CD4-positive, alpha-beta memory T cell (primary cell): ENCODE measurements at regions not wholly inside any gene's neighbourhood (a gene's known extent, or its start where the extent isn't known, plus 50 kb on each side); places are given as distances from the start of the nearest gene placed in this dataset.
"Not testable (repeated sequence)": the region's sequence is repeated elsewhere in the genome, so short reads cannot be mapped to it uniquely, and the experiment has no call there.

Experiments
- CTCF ChIA-PET: fragments of 350-600 bp; sonication (Branson Sonifier 250); formaldehyde crosslinking; loops from one replicate; lab custom pipeline; 2021; ENCODE audit warnings: inconsistent platforms; ENCODE audit not compliant: partially characterized antibody; lab: Charles Lee
- POLR2A ChIA-PET: fragments of 350-600 bp; sonication (Branson Sonifier 250); formaldehyde crosslinking; loops from one replicate; lab custom pipeline; 2021; ENCODE audit not compliant: partially characterized antibody; lab: Charles Lee
- DNase-seq, 5 donors: peaks; one replicate each; pipeline versions ENCODE4 v3.0.0 to v3.0.0-alpha.2; 2020 to 2022; ENCODE audit warnings: mixed read lengths in 1 of 5
- H3K27ac ChIP-seq: one replicate; pipeline ENCODE4 v1.7.0; 2013; ENCODE audit warnings: low read depth, low read length
- H3K27me3 ChIP-seq: 2 replicates; pipeline ENCODE4 v1.7.0; 2013; ENCODE audit warnings: mild to moderate bottlenecking, low read length, moderate library complexity; ENCODE audit not compliant: insufficient read depth
- H3K36me3 ChIP-seq: 2 replicates; pipeline ENCODE4 v1.7.0; 2013; ENCODE audit warnings: mild to moderate bottlenecking, low read length, moderate library complexity; ENCODE audit not compliant: insufficient read depth
- H3K4me1 ChIP-seq: 2 replicates; pipeline ENCODE4 v1.7.0; 2013; ENCODE audit warnings: mild to moderate bottlenecking, low read length, moderate library complexity; ENCODE audit not compliant: insufficient read depth
- H3K4me3 ChIP-seq, 2 donors: one replicate each; pipeline ENCODE4 v1.7.0; 2013; ENCODE audit warnings: low read length in 2 of 2, mild to moderate bottlenecking in 1 of 2
- H3K9me3 ChIP-seq, 2 donors: one replicate each; pipeline ENCODE4 v1.7.0; 2013; ENCODE audit warnings: low read length in 2 of 2, control low read depth in 1 of 2; ENCODE audit not compliant: control insufficient read depth in 1 of 2
- H3K27ac Mint-ChIP-seq, 7 donors: one replicate each; pipeline ENCODE4 v1.8.0; 2020 to 2021; ENCODE audit warnings: mixed read lengths in 7 of 7, mild to moderate bottlenecking in 6 of 7, inconsistent platforms in 3 of 7, moderate library complexity in 3 of 7
- H3K27me3 Mint-ChIP-seq, 2 donors: one replicate each; pipeline ENCODE4 v1.8.0; 2020 to 2021; ENCODE audit warnings: mixed read lengths in 2 of 2
- H3K36me3 Mint-ChIP-seq, 2 donors: one replicate each; pipeline ENCODE4 v1.8.0; 2020 to 2021; ENCODE audit warnings: mixed read lengths in 2 of 2, inconsistent platforms in 1 of 2, mild to moderate bottlenecking in 1 of 2
- H3K4me1 Mint-ChIP-seq, 4 donors: one replicate each; pipeline ENCODE4 v1.8.0; 2020 to 2021; ENCODE audit warnings: mixed read lengths in 4 of 4, mild to moderate bottlenecking in 1 of 4
- H3K4me3 Mint-ChIP-seq, 8 donors: one replicate each; pipeline ENCODE4 v1.8.0; 2020 to 2021; ENCODE audit warnings: mixed read lengths in 8 of 8, mild to moderate bottlenecking in 7 of 8, moderate library complexity in 6 of 8, inconsistent platforms in 3 of 8
- H3K9me3 Mint-ChIP-seq, 8 donors: one replicate each; pipeline ENCODE4 v1.8.0; 2020 to 2021; ENCODE audit warnings: mixed read lengths in 8 of 8, mild to moderate bottlenecking in 5 of 8, inconsistent platforms in 3 of 8, moderate library complexity in 1 of 8
- intact Hi-C: fragments of 100-400 bp; cut with micrococcal nuclease; formaldehyde crosslinking; loops from one replicate; pipeline ENCODE4 v1.15.1; 2023

GRCh38 chr17:14580499-14580898 lies 279.6 kb downstream of the HS3ST3B1 start:
- no peaks in the 10 kb centered on the region for H3K27me3 ChIP-seq
- H3K36me3 Mint-ChIP-seq: no peaks in the 10 kb centered on the region
- POLR2A ChIA-PET: no interaction called here
- no peaks in the 10 kb centered on the region for H3K9me3 ChIP-seq
- H3K4me1 Mint-ChIP-seq: no peaks in the 10 kb centered on the region
- H3K4me1 ChIP-seq: no peaks in the 10 kb centered on the region
- no peak overlapping the region for H3K4me3 Mint-ChIP-seq
- H3K9me3 Mint-ChIP-seq: peaks cover 0 to 2% (median 0%) of the 10 kb centered on the region in 8 donors
- intact Hi-C loops: no loop called here
- H3K36me3 ChIP-seq: no peaks in the 10 kb centered on the region
- no peak overlapping the region for H3K27ac Mint-ChIP-seq
- no peak for DNase-seq
- no peak overlapping the region for H3K27ac ChIP-seq
- peaks cover 0 to 7% of the 10 kb centered on the region in 2 donors for H3K27me3 Mint-ChIP-seq
- no peak overlapping the region for H3K4me3 ChIP-seq
- CTCF ChIA-PET: no interaction called here

DNA sequence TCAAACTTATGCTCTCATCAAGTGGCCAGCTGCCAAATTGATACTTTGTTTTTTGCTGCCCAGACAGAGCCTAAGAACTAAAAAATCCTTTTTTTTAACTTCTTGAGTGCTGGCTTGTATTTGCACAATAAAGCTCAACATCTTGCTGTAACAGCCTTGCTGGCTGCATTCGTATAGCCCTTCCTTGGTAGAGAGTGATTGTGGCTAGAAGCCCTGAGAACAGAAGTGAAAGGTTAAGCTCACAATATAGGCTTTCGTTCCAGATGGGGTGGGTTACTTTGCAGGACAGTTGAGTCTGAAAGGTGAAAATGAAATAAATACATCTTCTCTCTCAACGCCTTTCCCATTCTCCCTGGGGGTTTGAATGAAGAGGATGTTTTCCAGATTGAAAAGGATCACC lies 278.8 kb downstream of the HS3ST3B1 start:
- Mint-ChIP-seq H3K36me3 (no peaks in the 10 kb centered on the region), H3K27me3 (peaks cover 0 to 5% of the 10 kb centered on the region in 2 donors), H3K9me3 (peaks cover 0 to 2% (median 0%) of the 10 kb centered on the region in 8 donors), H3K4me3 (no peak overlapping the region), H3K27ac (no peak overlapping the region), H3K4me1 (no peaks in the 10 kb centered on the region)
- no peaks in the 10 kb centered on the region for H3K27me3 ChIP-seq
- CTCF ChIA-PET: no interaction called here
- no peak for DNase-seq
- H3K9me3 ChIP-seq: no peaks in the 10 kb centered on the region
- H3K4me3 ChIP-seq: no peak overlapping the region
- H3K27ac ChIP-seq: no peak overlapping the region
- no peaks in the 10 kb centered on the region for H3K4me1 ChIP-seq
- intact Hi-C loops: no loop called here
- POLR2A ChIA-PET: no interaction called here
- no peaks in the 10 kb centered on the region for H3K36me3 ChIP-seq

- POLR2A ChIA-PET: no interaction called here
- H3K9me3 Mint-ChIP-seq: peaks cover 0 to 2% (median 0%) of the 10 kb centered on the region in 8 donors
- CTCF ChIA-PET: no interaction called here
- no peak overlapping the region for H3K4me3 Mint-ChIP-seq
- Histone ChIP-seq H3K9me3 (no peaks in the 10 kb centered on the region), H3K4me3 (no peak overlapping the region), H3K36me3 (no peaks in the 10 kb centered on the region), H3K27ac (no peak overlapping the region), H3K4me1 (no peaks in the 10 kb centered on the region), H3K27me3 (no peaks in the 10 kb centered on the region)
- H3K36me3 Mint-ChIP-seq: no peaks in the 10 kb centered on the region
- DNase-seq: no peak
- H3K4me1 Mint-ChIP-seq: peaks cover 0 to 1% (median 0%) of the 10 kb centered on the region in 4 donors
- intact Hi-C loops: no loop called here
- H3K27me3 Mint-ChIP-seq: peaks cover 0 to 2% of the 10 kb centered on the region in 2 donors
- no peak overlapping the region for H3K27ac Mint-ChIP-seq
Measured at GRCh38 chr17:14575471-14575953, 274.6 kb downstream of the HS3ST3B1 start.

DNA sequence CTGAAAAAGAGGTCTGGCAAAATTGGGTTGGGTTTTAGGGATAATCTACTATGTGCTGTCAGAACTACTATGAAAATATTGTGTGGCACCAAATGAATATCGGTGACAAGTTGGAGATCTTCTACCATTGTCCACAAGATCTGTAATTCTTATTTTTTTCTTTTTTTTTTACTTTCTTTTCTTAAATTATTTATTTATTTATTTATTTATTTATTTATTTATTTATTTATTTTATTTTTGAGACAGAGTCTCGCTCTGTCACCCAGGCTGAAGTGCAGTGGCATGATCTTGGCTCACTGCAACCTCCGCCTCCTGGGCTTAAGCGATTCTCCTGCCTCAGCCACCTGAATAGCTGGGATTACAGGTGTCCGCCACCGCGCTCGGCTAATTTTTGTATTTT lies 259.4 kb downstream of the HS3ST3B1 start:
- H3K36me3 ChIP-seq, DNase-seq, H3K27ac Mint-ChIP-seq, H3K4me3 ChIP-seq, H3K27ac ChIP-seq, H3K36me3 Mint-ChIP-seq, CTCF ChIA-PET, H3K9me3 Mint-ChIP-seq, H3K9me3 ChIP-seq, H3K4me1 ChIP-seq, POLR2A ChIA-PET, H3K27me3 ChIP-seq, intact Hi-C loops, H3K27me3 Mint-ChIP-seq: not testable (repeated sequence)
- Mint-ChIP-seq H3K4me3 (peak overlapping the region in 1 of 8 donors; percentile 29), H3K4me1 (peaks cover 6 to 15% (median 9%) of the 10 kb centered on the region in 4 donors)

- Mint-ChIP-seq H3K27me3 (peaks cover 0 to 5% of the 10 kb centered on the region in 2 donors), H3K4me1 (peaks cover 6 to 15% (median 9%) of the 10 kb centered on the region in 4 donors), H3K36me3 (no peaks in the 10 kb centered on the region), H3K27ac (no peak overlapping the region), H3K9me3 (no peaks in the 10 kb centered on the region), H3K4me3 (peak overlapping the region in 3 of 8 donors; percentile 2 to 58 (median 47))
- H3K27ac ChIP-seq: no peak overlapping the region
- no peak overlapping the region for H3K4me3 ChIP-seq
- intact Hi-C loops: no loop called here
- POLR2A ChIA-PET: interaction anchor here (0.6 kb wide), 1 partner anchor 132 kb away, joined by 3 read pairs; no protein-coding TSS in a partner anchor
- no peak for DNase-seq
- peaks cover 10% of the 10 kb centered on the region for H3K4me1 ChIP-seq
- no peaks in the 10 kb centered on the region for H3K9me3 ChIP-seq
- CTCF ChIA-PET: interaction anchor here (1.2 kb wide), 1 partner anchor 356 kb away, joined by 3 read pairs; no protein-coding TSS in a partner anchor
- H3K36me3 ChIP-seq: no peaks in the 10 kb centered on the region
- no peaks in the 10 kb centered on the region for H3K27me3 ChIP-seq
Measured at GRCh38 chr17:14559264-14560119, 258.6 kb downstream of the HS3ST3B1 start.

DNA sequence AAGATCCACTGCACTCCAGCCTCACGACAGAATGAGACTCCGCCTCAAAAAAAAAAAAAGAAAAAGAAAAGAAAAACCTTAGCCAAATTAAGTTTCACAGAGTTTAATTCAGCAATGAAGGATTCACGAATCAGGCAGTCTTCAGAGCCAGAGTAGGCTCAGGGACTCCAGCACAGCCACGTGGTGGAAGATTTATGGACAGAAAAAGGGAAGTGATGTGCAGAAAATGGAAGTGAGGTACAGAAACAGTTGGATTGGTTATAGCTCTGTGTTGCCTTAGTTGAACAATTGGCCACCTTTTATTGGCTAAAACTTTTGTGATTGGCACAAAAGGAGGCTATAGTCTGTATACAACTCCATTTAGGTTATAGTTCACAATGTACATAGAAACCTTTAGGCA lies 256.6 kb downstream of the HS3ST3B1 start:
- no peak overlapping the region for H3K4me3 ChIP-seq
- Mint-ChIP-seq H3K36me3 (no peaks in the 10 kb centered on the region), H3K9me3 (no peaks in the 10 kb centered on the region), H3K27me3 (peaks cover 0 to 5% of the 10 kb centered on the region in 2 donors), H3K4me3 (no peak overlapping the region), H3K27ac (peak overlapping the region in 1 of 7 donors; percentile 32), H3K4me1 (peaks cover 6 to 15% (median 12%) of the 10 kb centered on the region in 4 donors)
- H3K27me3 ChIP-seq: no peaks in the 10 kb centered on the region
- H3K9me3 ChIP-seq: no peaks in the 10 kb centered on the region
- ChIA-PET POLR2A (no interaction called here), CTCF (interaction anchor here (0.6 to 1.4 kb wide), 2 partner anchors 257 to 804 kb away, joined by 3 read pairs; partner anchors contain the start of gene HS3ST3B1)
- intact Hi-C loops: no loop called here
- no peak for DNase-seq
- peaks cover 10% of the 10 kb centered on the region for H3K4me1 ChIP-seq
- no peaks in the 10 kb centered on the region for H3K36me3 ChIP-seq
- no peak overlapping the region for H3K27ac ChIP-seq

DNA sequence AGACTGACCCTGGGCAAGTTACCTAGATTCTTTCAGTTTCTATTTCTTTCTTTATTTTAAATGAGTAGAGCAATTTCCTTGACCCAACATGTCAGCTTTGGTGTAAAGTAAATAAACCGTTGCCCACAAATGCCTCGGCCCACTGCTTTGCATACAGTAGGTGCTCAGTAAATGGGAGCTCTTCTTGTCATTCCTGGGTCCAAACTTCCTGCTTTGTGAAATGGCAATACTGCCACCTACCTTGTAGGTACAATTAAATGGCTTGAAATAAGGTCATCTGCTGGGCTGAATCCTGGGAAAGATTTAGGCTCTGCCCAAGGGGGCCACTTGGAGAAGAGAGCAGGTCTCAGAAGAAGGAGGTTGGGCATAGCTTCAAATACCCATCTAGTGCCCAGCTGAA lies 253.0 kb downstream of the HS3ST3B1 start:
- no peak for DNase-seq
- POLR2A ChIA-PET: interaction anchor here (0.9 to 1.5 kb wide), 2 partner anchors 125 to 252 kb away, joined by 4 to 9 read pairs; partner anchors contain the start of gene HS3ST3B1
- H3K27me3 Mint-ChIP-seq: peaks cover 0 to 1% of the 10 kb centered on the region in 2 donors

More for the DNA sequence above, 253.0 kb downstream of the HS3ST3B1 start:
- Mint-ChIP-seq H3K27ac (no peak overlapping the region), H3K36me3 (no peaks in the 10 kb centered on the region), H3K4me1 (peaks cover 0 to 8% (median 1%) of the 10 kb centered on the region in 4 donors), H3K4me3 (no peak overlapping the region), H3K9me3 (no peaks in the 10 kb centered on the region)
- intact Hi-C loops: loop anchor here (1.0 to 5.0 kb wide), 2 partner anchors 252 to 957 kb away; partner anchors contain the start of gene HS3ST3B1
- no peaks in the 10 kb centered on the region for H3K4me1 ChIP-seq
- no peaks in the 10 kb centered on the region for H3K36me3 ChIP-seq
- no peaks in the 10 kb centered on the region for H3K9me3 ChIP-seq
- H3K27ac ChIP-seq: no peak overlapping the region
- no peaks in the 10 kb centered on the region for H3K27me3 ChIP-seq
- CTCF ChIA-PET: interaction anchor here (0.7 to 3.4 kb wide), 8 partner anchors 9 to 957 kb away, joined by 3 to 18 read pairs (median 3); partner anchors contain the start of gene HS3ST3B1
- no peak overlapping the region for H3K4me3 ChIP-seq
